ENCODE measurements at regions not wholly inside any gene's neighbourhood (a gene's known extent, or its start where the extent isn't known, plus 50 kb on each side); places are given as distances from the start of the nearest gene placed in this dataset.

DNA sequence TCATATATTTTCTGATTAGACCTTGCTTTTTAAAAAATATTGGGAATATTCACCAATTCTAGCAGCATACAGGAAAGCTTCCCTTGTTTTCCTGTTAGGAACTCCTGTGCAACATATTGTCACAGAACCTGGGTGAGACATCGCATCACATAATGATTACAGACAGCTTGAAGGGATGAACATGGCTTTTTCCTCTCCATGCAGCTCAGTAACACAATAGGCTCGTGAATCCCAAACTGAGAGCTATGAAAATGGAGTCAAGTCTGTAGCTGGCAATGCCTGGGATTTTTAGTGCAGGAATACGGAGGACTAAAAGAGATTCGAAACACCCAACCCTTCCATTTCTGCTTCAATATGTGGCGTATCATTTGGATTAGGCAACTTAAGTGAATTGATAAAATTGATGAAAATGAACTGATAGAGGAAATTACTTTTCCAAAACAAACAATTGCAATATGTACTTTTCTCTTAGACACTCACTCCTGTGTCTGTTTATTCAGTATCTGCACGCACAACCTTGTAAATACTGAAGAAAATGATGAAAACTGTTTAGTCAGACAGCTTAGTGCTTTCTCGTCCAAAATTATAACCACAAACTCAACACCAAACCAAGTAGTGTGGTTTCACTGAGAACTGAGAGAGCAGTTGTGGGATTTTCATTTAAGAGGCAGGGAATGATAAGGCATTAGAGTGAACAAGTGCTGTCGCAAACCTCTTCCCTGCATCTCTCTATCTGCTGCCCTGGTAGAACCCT, 250.4 kb downstream of the PTBP2 start:
- Histone ChIP-seq H3K4me2 (ENCODE audit: low read length) (no peak overlapping the region), H2AFZ (ENCODE audit: low read depth, low read length) (no peak overlapping the region), H3K79me2 (replicated peaks; ENCODE audit: insufficient read depth, low read length) (no peaks in the 10 kb centered on the region), H3F3A (ENCODE audit: insufficient read depth, low read length, poor library complexity, severe bottlenecking) (no peaks in the 10 kb centered on the region), H3K27me3 (ENCODE audit: insufficient read depth, low read depth, low read length) (no peaks in the 10 kb centered on the region), H4K20me1 (ENCODE audit: insufficient read depth) (no peaks in the 10 kb centered on the region), H3K4me3 (ENCODE audit: low read length) (no peak overlapping the region), H3K27ac (ENCODE audit: low read length) (no peak overlapping the region), H3K9me2 (ENCODE audit: insufficient read depth, low read length) (no peaks in the 10 kb centered on the region), H3K36me3 (ENCODE audit: insufficient read depth, low read length) (no peaks in the 10 kb centered on the region), H3K9ac (ENCODE audit: low read length) (no peak overlapping the region), H3K9me3 (ENCODE audit: low read length) (no peaks in the 10 kb centered on the region)
- TF ChIP-seq, protein P1, sequence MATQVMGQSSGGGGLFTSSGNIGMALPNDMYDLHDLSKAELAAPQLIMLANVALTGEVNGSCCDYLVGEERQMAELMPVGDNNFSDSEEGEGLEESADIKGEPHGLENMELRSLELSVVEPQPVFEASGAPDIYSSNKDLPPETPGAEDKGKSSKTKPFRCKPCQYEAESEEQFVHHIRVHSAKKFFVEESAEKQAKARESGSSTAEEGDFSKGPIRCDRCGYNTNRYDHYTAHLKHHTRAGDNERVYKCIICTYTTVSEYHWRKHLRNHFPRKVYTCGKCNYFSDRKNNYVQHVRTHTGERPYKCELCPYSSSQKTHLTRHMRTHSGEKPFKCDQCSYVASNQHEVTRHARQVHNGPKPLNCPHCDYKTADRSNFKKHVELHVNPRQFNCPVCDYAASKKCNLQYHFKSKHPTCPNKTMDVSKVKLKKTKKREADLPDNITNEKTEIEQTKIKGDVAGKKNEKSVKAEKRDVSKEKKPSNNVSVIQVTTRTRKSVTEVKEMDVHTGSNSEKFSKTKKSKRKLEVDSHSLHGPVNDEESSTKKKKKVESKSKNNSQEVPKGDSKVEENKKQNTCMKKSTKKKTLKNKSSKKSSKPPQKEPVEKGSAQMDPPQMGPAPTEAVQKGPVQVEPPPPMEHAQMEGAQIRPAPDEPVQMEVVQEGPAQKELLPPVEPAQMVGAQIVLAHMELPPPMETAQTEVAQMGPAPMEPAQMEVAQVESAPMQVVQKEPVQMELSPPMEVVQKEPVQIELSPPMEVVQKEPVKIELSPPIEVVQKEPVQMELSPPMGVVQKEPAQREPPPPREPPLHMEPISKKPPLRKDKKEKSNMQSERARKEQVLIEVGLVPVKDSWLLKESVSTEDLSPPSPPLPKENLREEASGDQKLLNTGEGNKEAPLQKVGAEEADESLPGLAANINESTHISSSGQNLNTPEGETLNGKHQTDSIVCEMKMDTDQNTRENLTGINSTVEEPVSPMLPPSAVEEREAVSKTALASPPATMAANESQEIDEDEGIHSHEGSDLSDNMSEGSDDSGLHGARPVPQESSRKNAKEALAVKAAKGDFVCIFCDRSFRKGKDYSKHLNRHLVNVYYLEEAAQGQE (IDR thresholded peaks at IDR 0.05; ENCODE audit: borderline replicate concordance), result peak; percentile 64
- TF ChIP-seq MXI1 (conservative IDR thresholded peaks at IDR 0.05; ENCODE audit: poor library complexity, severe bottlenecking), result no peak

DNA sequence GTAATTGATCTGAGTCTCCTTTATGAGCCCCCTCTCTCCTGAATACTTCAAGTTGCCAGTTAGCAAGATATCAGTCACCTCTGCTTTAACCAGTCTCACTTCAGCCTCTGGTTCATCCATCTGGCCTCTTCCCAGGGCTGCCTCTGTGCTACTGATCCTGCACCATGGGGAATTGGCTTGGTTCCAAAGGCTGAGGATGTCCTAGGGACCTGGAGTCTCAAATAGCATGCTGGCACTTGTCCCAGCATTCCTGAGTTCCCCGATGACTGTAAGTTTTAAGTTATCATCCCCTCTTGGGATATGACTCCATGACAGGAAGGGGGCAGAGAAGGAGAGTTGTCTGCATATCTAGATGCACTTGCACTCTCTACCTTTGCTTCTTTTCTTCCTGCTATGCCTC, 252.0 kb downstream of the PTBP2 start:
- TF ChIP-seq EP300 (conservative IDR thresholded peaks at IDR 0.05; ENCODE audit: poor library complexity, severe bottlenecking) (no peak), SMC3 (conservative IDR thresholded peaks at IDR 0.05; ENCODE audit: poor library complexity) (no peak), EZH2 (IDR thresholded peaks at IDR 0.05; ENCODE audit: borderline replicate concordance, insufficient read depth, low read length, poor library complexity, severe bottlenecking) (no peak), TAF1 (IDR thresholded peaks at IDR 0.05; ENCODE audit: low read depth) (no peak), POLR2AphosphoS5 (IDR thresholded peaks at IDR 0.05) (no peak), MXI1 (conservative IDR thresholded peaks at IDR 0.05; ENCODE audit: poor library complexity, severe bottlenecking) (no peak), RAD21 (conservative IDR thresholded peaks at IDR 0.05) (no peak)
- TF ChIP-seq, protein P2, sequence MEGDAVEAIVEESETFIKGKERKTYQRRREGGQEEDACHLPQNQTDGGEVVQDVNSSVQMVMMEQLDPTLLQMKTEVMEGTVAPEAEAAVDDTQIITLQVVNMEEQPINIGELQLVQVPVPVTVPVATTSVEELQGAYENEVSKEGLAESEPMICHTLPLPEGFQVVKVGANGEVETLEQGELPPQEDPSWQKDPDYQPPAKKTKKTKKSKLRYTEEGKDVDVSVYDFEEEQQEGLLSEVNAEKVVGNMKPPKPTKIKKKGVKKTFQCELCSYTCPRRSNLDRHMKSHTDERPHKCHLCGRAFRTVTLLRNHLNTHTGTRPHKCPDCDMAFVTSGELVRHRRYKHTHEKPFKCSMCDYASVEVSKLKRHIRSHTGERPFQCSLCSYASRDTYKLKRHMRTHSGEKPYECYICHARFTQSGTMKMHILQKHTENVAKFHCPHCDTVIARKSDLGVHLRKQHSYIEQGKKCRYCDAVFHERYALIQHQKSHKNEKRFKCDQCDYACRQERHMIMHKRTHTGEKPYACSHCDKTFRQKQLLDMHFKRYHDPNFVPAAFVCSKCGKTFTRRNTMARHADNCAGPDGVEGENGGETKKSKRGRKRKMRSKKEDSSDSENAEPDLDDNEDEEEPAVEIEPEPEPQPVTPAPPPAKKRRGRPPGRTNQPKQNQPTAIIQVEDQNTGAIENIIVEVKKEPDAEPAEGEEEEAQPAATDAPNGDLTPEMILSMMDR (IDR thresholded peaks at IDR 0.05; ENCODE audit: poor library complexity, severe bottlenecking), result no peak
- TF ChIP-seq, protein P1 (IDR thresholded peaks at IDR 0.05; ENCODE audit: borderline replicate concordance), result no peak
- Histone ChIP-seq H3K27me3 (ENCODE audit: insufficient read depth, low read depth, low read length) (no peaks in the 10 kb centered on the region), H3K4me3 (ENCODE audit: low read length) (no peak overlapping the region)

More for the DNA sequence above, 252.0 kb downstream of the PTBP2 start:
- H3K9me3 ChIP-seq (ENCODE audit: low read length), result no peaks in the 10 kb centered on the region
- no peak overlapping the region for H3K9ac ChIP-seq (ENCODE audit: low read length)
- H3K27ac ChIP-seq (ENCODE audit: low read length), result no peak overlapping the region
- H3K36me3 ChIP-seq (ENCODE audit: insufficient read depth, low read length), result no peaks in the 10 kb centered on the region
- no peaks in the 10 kb centered on the region for H4K20me1 ChIP-seq (ENCODE audit: insufficient read depth)
- H2AFZ ChIP-seq (ENCODE audit: low read depth, low read length), result no peak overlapping the region
- no peaks in the 10 kb centered on the region for H3F3A ChIP-seq (ENCODE audit: insufficient read depth, low read length, poor library complexity, severe bottlenecking)
- no peaks in the 10 kb centered on the region for H3K9me2 ChIP-seq (ENCODE audit: insufficient read depth, low read length)
- H3K4me2 ChIP-seq (ENCODE audit: low read length), result no peak overlapping the region
- no peaks in the 10 kb centered on the region for H3K79me2 ChIP-seq (replicated peaks; ENCODE audit: insufficient read depth, low read length)

All from neural cell (in vitro differentiated cells).